ENCODE measurements at regions not wholly inside any gene's neighbourhood (a gene's known extent, or its start where the extent isn't known, plus 50 kb on each side); places are given as distances from the start of the nearest gene placed in this dataset.
"Not testable (repeated sequence)": the region's sequence is repeated elsewhere in the genome, so short reads cannot be mapped to it uniquely, and the experiment has no call there.

GRCh38 chrX:121733514-121733913 lies 686.1 kb downstream of the GLUD2 start:
- no peak for DNase-seq

- DNase-seq = no peak
Observed at GRCh38 chrX:121746105-121746504, 698.7 kb downstream of the GLUD2 start.

- not testable (repeated sequence) for DNase-seq
Observed at GRCh38 chrX:121753602-121754001, 706.2 kb downstream of the GLUD2 start.

GRCh38 chrX:121754301-121754700 lies 706.9 kb downstream of the GLUD2 start:
- DNase-seq = no peak

GRCh38 chrX:121755541-121755940 lies 708.1 kb downstream of the GLUD2 start:
- no peak for DNase-seq

- no peak for DNase-seq
Observed at GRCh38 chrX:121761845-121762244, 714.4 kb downstream of the GLUD2 start.

GRCh38 chrX:121763671-121764070 lies 716.3 kb downstream of the GLUD2 start:
- DNase-seq = no peak

- DNase-seq = not testable (repeated sequence)
Observed at GRCh38 chrX:121768210-121768609, 720.8 kb downstream of the GLUD2 start.

GRCh38 chrX:121781991-121782390 lies 734.6 kb downstream of the GLUD2 start:
- no peak for DNase-seq

- DNase-seq = no peak
Observed at GRCh38 chrX:121782544-121782943, 735.1 kb downstream of the GLUD2 start.

- DNase-seq = no peak
Observed at GRCh38 chrX:121782976-121783375, 735.6 kb downstream of the GLUD2 start.

GRCh38 chrX:121802881-121803412 lies 755.5 kb downstream of the GLUD2 start:
- no peak for DNase-seq

- DNase-seq = no peak
Observed at GRCh38 chrX:121823406-121823805, 776.0 kb downstream of the GLUD2 start.

- DNase-seq = no peak
Observed at GRCh38 chrX:121831601-121832000, 784.2 kb downstream of the GLUD2 start.

GRCh38 chrX:121832446-121832845 lies 785.0 kb downstream of the GLUD2 start:
- no peak for DNase-seq

GRCh38 chrX:121836000-121836399 lies 788.6 kb downstream of the GLUD2 start:
- no peak for DNase-seq

- DNase-seq = no peak
Observed at GRCh38 chrX:121851033-121851432, 803.6 kb downstream of the GLUD2 start.

- DNase-seq = no peak
Observed at GRCh38 chrX:121853762-121854613, 806.6 kb downstream of the GLUD2 start.

GRCh38 chrX:121854614-121854911 lies 807.2 kb downstream of the GLUD2 start:
- no peak for DNase-seq

GRCh38 chrX:121858867-121859647 lies 811.6 kb downstream of the GLUD2 start:
- DNase-seq = no peak

GRCh38 chrX:121863976-121864375 lies 816.6 kb downstream of the GLUD2 start:
- DNase-seq = no peak

- DNase-seq = no peak
Observed at GRCh38 chrX:121864561-121864960, 817.2 kb downstream of the GLUD2 start.

- no peak for DNase-seq
Observed at GRCh38 chrX:121869876-121870477, 822.6 kb downstream of the GLUD2 start.

GRCh38 chrX:121871122-121871521 lies 823.7 kb downstream of the GLUD2 start:
- no peak for DNase-seq
